Common myeloid progenitor, CD34-positive (primary cell): ENCODE measurements at regions not wholly inside any gene's neighbourhood (a gene's known extent, or its start where the extent isn't known, plus 50 kb on each side); places are given as distances from the start of the nearest gene placed in this dataset.

Experiments used
- CTCF ChIA-PET: fragments of 350-600 bp; sonication (Branson Sonifier 250); formaldehyde crosslinking; loops from one replicate; lab custom pipeline; 2021; ENCODE audit warnings: antibody characterized with exemption; lab: Charles Lee
- POLR2A ChIA-PET: fragments of 350-600 bp; sonication (Branson Sonifier 250); formaldehyde crosslinking; loops from one replicate; lab custom pipeline; 2021; ENCODE audit warnings: antibody characterized with exemption; lab: Charles Lee
- DNase-seq, 3 donors: peaks; one replicate each; pipeline versions ENCODE4 v3.0.0 to v3.0.0-alpha.2; 2013
- H3K27ac ChIP-seq, 2 experiments: 1 replicate in 1 of 2; 2 replicates in 1 of 2; pipeline ENCODE4 v1.7.0; 2013; ENCODE audit warnings: inconsistent platforms in 2 of 2, low read length in 2 of 2, mild to moderate bottlenecking in 2 of 2, low read depth in 1 of 2, moderate library complexity in 1 of 2; ENCODE audit not compliant: severe bottlenecking in 2 of 2, insufficient read depth in 1 of 2, poor library complexity in 1 of 2
- H3K27me3 ChIP-seq, 5 experiments: replicated peaks in 2 of 5; 1 replicate in 3 of 5; 2 replicates in 2 of 5; pipeline versions ENCODE4 v1.6.1 to v1.7.0; 2013; ENCODE audit warnings: low read length in 4 of 5, mild to moderate bottlenecking in 2 of 5, moderate library complexity in 2 of 5, inconsistent platforms in 1 of 5; ENCODE audit not compliant: insufficient read depth in 5 of 5, control insufficient read depth in 4 of 5
- H3K36me3 ChIP-seq, 4 experiments: 1 replicate in 2 of 4; 2 replicates in 2 of 4; pipeline versions ENCODE4 v1.6.1 to v1.7.0; 2013; ENCODE audit warnings: low read length in 3 of 4, control low read depth in 1 of 4, mild to moderate bottlenecking in 1 of 4; ENCODE audit not compliant: control insufficient read depth in 4 of 4, insufficient read depth in 4 of 4
- H3K4me1 ChIP-seq, 4 experiments: 1 replicate in 3 of 4; 2 replicates in 1 of 4; pipeline versions ENCODE4 v1.6.1 to v1.7.1; 2013; ENCODE audit warnings: low read length in 3 of 4, mild to moderate bottlenecking in 3 of 4, control low read depth in 1 of 4, inconsistent platforms in 1 of 4, moderate library complexity in 1 of 4; ENCODE audit not compliant: control insufficient read depth in 4 of 4, insufficient read depth in 4 of 4; ENCODE audit errors: control extremely low read depth in 1 of 4
- H3K4me3 ChIP-seq, 7 experiments: 1 replicate in 4 of 7; 2 replicates in 3 of 7; pipeline versions ENCODE4 v1.5.1 to v1.7.0; 2013; ENCODE audit warnings: mild to moderate bottlenecking in 7 of 7, low read length in 6 of 7, moderate library complexity in 6 of 7, inconsistent platforms in 2 of 7, low read depth in 2 of 7, control low read depth in 1 of 7; ENCODE audit not compliant: insufficient read depth in 4 of 7, control insufficient read depth in 1 of 7; ENCODE audit errors: extremely low read depth in 1 of 7
- H3K9me3 ChIP-seq, 5 experiments: 1 replicate in 4 of 5; 2 replicates in 1 of 5; pipeline versions ENCODE4 v1.6.1 to v1.7.1; 2013; ENCODE audit warnings: low read length in 4 of 5, mild to moderate bottlenecking in 2 of 5, inconsistent platforms in 1 of 5, low read depth in 1 of 5, moderate library complexity in 1 of 5; ENCODE audit not compliant: control insufficient read depth in 4 of 5, insufficient read depth in 2 of 5; ENCODE audit errors: control extremely low read depth in 1 of 5
- WGBS: methylation state at CpG from one replicate; pipeline ENCODE4 v1.1.5; 2013; ENCODE audit not compliant: insufficient coverage; 5-methylcytosine and 5-hydroxymethylcytosine counted together

- H3K4me3 ChIP-seq, result no peak overlapping the region
- no peaks in the 10 kb centered on the region for H3K9me3 ChIP-seq
- H3K27me3 ChIP-seq, result no peaks in the 10 kb centered on the region
- H3K36me3 ChIP-seq, result no peaks in the 10 kb centered on the region
- WGBS, result no CpG with 5 or more reads among the region's 1 CpG
- POLR2A ChIA-PET, result no interaction called here
- H3K4me1 ChIP-seq, result no peaks in the 10 kb centered on the region
- H3K27ac ChIP-seq, result no peak overlapping the region
- DNase-seq, result no peak
- CTCF ChIA-PET, result no interaction called here
Measured at GRCh38 chr4:63670735-63671134, 738.5 kb downstream of the TECRL start.

GRCh38 chr4:63663870-63664269 lies 745.4 kb downstream of the TECRL start:
- no peaks in the 10 kb centered on the region for H3K27me3 ChIP-seq
- no peak overlapping the region for H3K4me3 ChIP-seq
- DNase-seq, result no peak
- no peaks in the 10 kb centered on the region for H3K4me1 ChIP-seq
- no peak overlapping the region for H3K27ac ChIP-seq
- H3K36me3 ChIP-seq, result no peaks in the 10 kb centered on the region
- 90% methylated on average over 2 of the region's 2 CpGs for WGBS
- no peaks in the 10 kb centered on the region for H3K9me3 ChIP-seq
- ChIA-PET CTCF (interaction anchor here (0.7 kb wide), 1 partner anchor 66 kb away, joined by 3 read pairs; no protein-coding TSS in a partner anchor), POLR2A (no interaction called here)

- no peak overlapping the region for H3K27ac ChIP-seq
- H3K27me3 ChIP-seq, result no peaks in the 10 kb centered on the region
- ChIA-PET CTCF (no interaction called here), POLR2A (no interaction called here)
- no peaks in the 10 kb centered on the region for H3K4me1 ChIP-seq
- DNase-seq, result no peak
- H3K4me3 ChIP-seq, result no peak overlapping the region
- WGBS, result no CpG with 5 or more reads among the region's 3 CpGs
- no peaks in the 10 kb centered on the region for H3K36me3 ChIP-seq
- H3K9me3 ChIP-seq, result no peaks in the 10 kb centered on the region
Measured at GRCh38 chr4:63644396-63644795, 764.9 kb downstream of the TECRL start.

GRCh38 chr4:63637270-63637669 lies 772.0 kb downstream of the TECRL start:
- ChIA-PET POLR2A (no interaction called here), CTCF (no interaction called here)
- H3K4me3 ChIP-seq, result no peak overlapping the region

GRCh38 chr4:63632858-63633257 lies 776.4 kb downstream of the TECRL start:
- no peak for DNase-seq
- H3K4me3 ChIP-seq, result no peak overlapping the region
- H3K27ac ChIP-seq, result no peak overlapping the region
- no peaks in the 10 kb centered on the region for H3K9me3 ChIP-seq
- ChIA-PET POLR2A (no interaction called here), CTCF (no interaction called here)
- no peaks in the 10 kb centered on the region for H3K4me1 ChIP-seq
- H3K27me3 ChIP-seq, result no peaks in the 10 kb centered on the region
- no peaks in the 10 kb centered on the region for H3K36me3 ChIP-seq
- WGBS, result no CpG with 5 or more reads among the region's 2 CpGs

More at GRCh38 chr4:63637270-63637669, 772.0 kb downstream of the TECRL start:
- H3K36me3 ChIP-seq, result no peaks in the 10 kb centered on the region
- no peaks in the 10 kb centered on the region for H3K4me1 ChIP-seq
- no peaks in the 10 kb centered on the region for H3K9me3 ChIP-seq
- DNase-seq, result no peak
- no peaks in the 10 kb centered on the region for H3K27me3 ChIP-seq
- H3K27ac ChIP-seq, result no peak overlapping the region

GRCh38 chr4:63620271-63620670 lies 789.0 kb downstream of the TECRL start:
- CTCF ChIA-PET, result no interaction called here
- WGBS, result 45% methylated on average over 1 of the region's 2 CpGs

GRCh38 chr4:63619771-63620170 lies 789.5 kb downstream of the TECRL start:
- Histone ChIP-seq H3K4me1 (no peaks in the 10 kb centered on the region), H3K27me3 (no peaks in the 10 kb centered on the region), H3K4me3 (no peak overlapping the region), H3K9me3 (no peaks in the 10 kb centered on the region), H3K27ac (no peak overlapping the region), H3K36me3 (no peaks in the 10 kb centered on the region)
- DNase-seq, result no peak
- WGBS, result no CpG with 5 or more reads among the region's 1 CpG
- ChIA-PET CTCF (no interaction called here), POLR2A (no interaction called here)

More at GRCh38 chr4:63620271-63620670, 789.0 kb downstream of the TECRL start:
- no peaks in the 10 kb centered on the region for H3K4me1 ChIP-seq
- POLR2A ChIA-PET, result no interaction called here
- no peak overlapping the region for H3K27ac ChIP-seq
- no peaks in the 10 kb centered on the region for H3K9me3 ChIP-seq
- no peaks in the 10 kb centered on the region for H3K27me3 ChIP-seq
- no peak for DNase-seq
- no peaks in the 10 kb centered on the region for H3K36me3 ChIP-seq
- no peak overlapping the region for H3K4me3 ChIP-seq
